Left renal pelvis (tissue), 4 donors: ENCODE measurements at regions not wholly inside any gene's neighbourhood (a gene's known extent, or its start where the extent isn't known, plus 50 kb on each side); places are given as distances from the start of the nearest gene placed in this dataset.
"Not testable (repeated sequence)": the region's sequence is repeated elsewhere in the genome, so short reads cannot be mapped to it uniquely, and the experiment has no call there.

Source experiments
- DNase-seq, 4 donors: peaks; one replicate each; pipeline ENCODE4 v3.0.0-alpha.2; 2013; ENCODE audit warnings: low read depth in 4 of 4, low spot score in 3 of 4

- DNase-seq = peak; percentile 42 to 59 (median 54)
Measured at GRCh38 chr1:177650947-177651346, 318.9 kb downstream of the SEC16B start.

GRCh38 chr1:177648731-177649265, 321.1 kb downstream of the SEC16B start:
- DNase-seq = no peak

GRCh38 chr1:177648138-177648537, 321.7 kb downstream of the SEC16B start:
- no peak for DNase-seq

- no peak for DNase-seq
Measured at GRCh38 chr1:177646757-177647730, 322.8 kb downstream of the SEC16B start.

- DNase-seq = peak in 3 of 4 donors; percentile 16 to 35 (median 29)
Measured at GRCh38 chr1:177645491-177646190, 324.2 kb downstream of the SEC16B start.

GRCh38 chr1:177640687-177641086, 329.2 kb downstream of the SEC16B start:
- no peak for DNase-seq

- DNase-seq = not testable (repeated sequence)
Measured at GRCh38 chr1:177634151-177634550, 335.7 kb downstream of the SEC16B start.

- DNase-seq = no peak
Measured at GRCh38 chr1:177632923-177633615, 336.8 kb downstream of the SEC16B start.

- DNase-seq = no peak
Measured at GRCh38 chr1:177631770-177632169, 338.1 kb downstream of the SEC16B start.

GRCh38 chr1:177629526-177629925, 340.3 kb downstream of the SEC16B start:
- no peak for DNase-seq

- DNase-seq = no peak
Measured at GRCh38 chr1:177627148-177627910, 342.5 kb downstream of the SEC16B start.

GRCh38 chr1:177620636-177621190, 349.1 kb downstream of the SEC16B start:
- DNase-seq = no peak

- DNase-seq = no peak
Measured at GRCh38 chr1:177615251-177615650, 354.6 kb downstream of the SEC16B start.

GRCh38 chr1:177611402-177611801, 358.5 kb downstream of the SEC16B start:
- DNase-seq = no peak

GRCh38 chr1:177609953-177610352, 359.9 kb downstream of the SEC16B start:
- no peak for DNase-seq

- no peak for DNase-seq
Measured at GRCh38 chr1:177600936-177601335, 368.9 kb downstream of the SEC16B start.

- no peak for DNase-seq
Measured at GRCh38 chr1:177600321-177600720, 369.5 kb downstream of the SEC16B start.

- DNase-seq = no peak
Measured at GRCh38 chr1:177597393-177597792, 372.5 kb downstream of the SEC16B start.

- no peak for DNase-seq
Measured at GRCh38 chr1:177596485-177596884, 373.4 kb downstream of the SEC16B start.

GRCh38 chr1:177593105-177593504, 376.8 kb downstream of the SEC16B start:
- DNase-seq = no peak
